Left colon (tissue), 2 donors: ENCODE measurements at regions not wholly inside any gene's neighbourhood (a gene's known extent, or its start where the extent isn't known, plus 50 kb on each side); places are given as distances from the start of the nearest gene placed in this dataset.

ENCODE experiments used
- ATAC-seq: fragments of 200-7000 bp; cut with Tn5 transposase; one replicate; pipeline ENCODE4 v1.9.1; 2020; ENCODE audit warnings: mild to moderate bottlenecking, moderate library complexity
- DNase-seq, 2 donors: peaks; one replicate each; pipeline ENCODE4 v3.0.0-alpha.2; 2020
- intact Hi-C, 2 donors: fragments of 100-400 bp; cut with DNase I in 1 of 2; cut with micrococcal nuclease in 1 of 2; formaldehyde crosslinking; loops; one replicate each; pipeline versions ENCODE4 v1.11.2 to v1.14.0; 2022; cut with DNase I, micrococcal nuclease
- donor health status: DM: no; HTN: no; CAD: no.
- donor health status: DM: yes; HTN: yes; CAD: no.

DNA sequence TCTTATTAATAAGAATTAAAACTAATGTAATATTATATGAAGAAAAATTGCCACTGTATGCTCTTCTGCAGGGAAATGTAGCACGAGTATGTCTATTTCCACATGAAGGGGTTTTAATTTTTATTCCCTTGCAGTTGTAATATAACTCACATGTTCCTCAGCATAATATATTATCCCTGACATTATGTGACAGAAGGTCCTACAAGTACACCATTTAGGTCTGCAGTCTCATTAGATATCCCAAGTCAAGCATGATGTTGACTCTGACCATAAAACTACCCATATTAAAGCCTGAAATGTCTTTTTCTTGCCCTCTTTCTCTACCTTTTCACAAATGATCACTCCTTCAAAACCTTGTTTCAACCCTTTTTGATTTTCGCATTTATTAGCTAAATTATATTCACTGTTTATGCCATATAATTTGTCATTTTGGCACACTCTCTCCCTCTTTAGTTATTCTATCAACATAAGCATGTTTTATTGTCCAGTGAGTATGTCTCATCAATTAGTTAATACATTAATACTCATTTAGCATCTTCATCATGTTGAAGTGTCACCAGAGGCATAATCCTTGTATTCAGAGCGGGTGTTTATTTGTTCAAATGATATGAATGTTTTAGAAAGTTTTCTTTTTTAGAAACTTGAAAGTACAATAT is 532.8 kb downstream of the MAT2B start:
- intact Hi-C loops, result no loop called here
- ATAC-seq, result no peak
- DNase-seq, result no peak

DNA sequence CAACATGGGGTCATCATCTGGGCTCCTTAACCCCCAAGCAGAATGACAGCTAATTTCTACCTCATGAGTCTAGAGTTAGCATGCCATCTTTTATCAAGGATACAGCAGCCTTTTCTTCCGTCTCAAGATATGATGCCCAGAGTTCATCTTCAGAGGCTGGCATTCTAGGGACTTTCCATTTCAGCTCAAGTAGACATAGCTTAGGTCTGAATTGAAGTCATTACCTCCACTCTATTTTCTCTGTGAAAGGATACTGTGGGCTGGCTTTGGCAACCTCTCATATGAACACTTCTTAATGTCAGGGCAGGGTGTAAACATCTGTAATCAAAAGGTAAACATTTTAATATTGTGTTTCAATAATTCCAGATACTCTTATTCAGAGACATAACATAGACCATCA is 535.7 kb downstream of the MAT2B start:
- no peak for DNase-seq
- no peak for ATAC-seq
- intact Hi-C loops, result no loop called here

DNA sequence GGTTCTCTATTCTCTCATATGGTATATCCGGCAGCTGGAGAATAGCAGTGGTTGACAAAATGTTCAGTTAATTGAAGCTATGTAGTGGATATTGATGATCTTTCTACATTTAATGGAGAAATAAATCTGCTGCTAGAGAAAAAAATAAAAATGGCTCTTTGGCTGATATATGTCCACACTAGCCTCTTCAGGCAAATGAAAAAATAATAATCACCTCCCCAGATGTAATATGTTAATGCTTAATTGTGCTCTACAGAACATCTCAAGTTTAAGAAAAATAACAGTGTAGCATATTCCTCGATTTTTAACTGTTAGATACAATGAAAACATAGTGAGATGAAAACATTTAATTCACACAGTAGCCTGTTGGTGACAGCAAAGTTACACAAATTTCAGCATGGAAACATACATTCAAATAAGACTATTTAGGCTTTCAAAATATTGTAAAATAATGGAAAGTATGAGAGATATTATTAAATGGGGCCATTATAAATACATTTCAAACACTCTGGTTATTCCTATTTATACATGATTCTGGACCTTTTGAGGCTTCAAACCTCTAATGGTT is 543.0 kb downstream of the MAT2B start:
- ATAC-seq, result no peak
- intact Hi-C loops, result no loop called here
- no peak for DNase-seq

DNA sequence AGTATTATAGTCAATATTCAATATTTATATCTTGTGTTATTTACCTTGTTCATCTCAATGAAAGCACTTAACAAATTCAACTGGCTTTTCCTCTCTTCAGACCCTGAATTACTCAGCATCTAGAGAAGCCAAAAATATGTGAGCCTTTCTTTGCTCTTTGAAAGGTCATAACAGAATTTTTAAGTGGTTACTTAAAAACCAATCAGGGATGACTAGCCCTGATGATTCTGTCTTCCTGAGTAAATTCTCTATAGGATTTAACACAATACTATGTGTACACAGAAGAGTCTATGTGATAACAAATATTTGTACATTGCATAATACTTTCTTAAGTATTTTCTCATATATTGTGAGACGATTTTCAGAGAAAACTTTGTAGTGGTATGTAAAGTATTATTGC is 546.3 kb downstream of the MAT2B start:
- intact Hi-C loops, result no loop called here
- ATAC-seq (no peak), DNase-seq (no peak)

DNA sequence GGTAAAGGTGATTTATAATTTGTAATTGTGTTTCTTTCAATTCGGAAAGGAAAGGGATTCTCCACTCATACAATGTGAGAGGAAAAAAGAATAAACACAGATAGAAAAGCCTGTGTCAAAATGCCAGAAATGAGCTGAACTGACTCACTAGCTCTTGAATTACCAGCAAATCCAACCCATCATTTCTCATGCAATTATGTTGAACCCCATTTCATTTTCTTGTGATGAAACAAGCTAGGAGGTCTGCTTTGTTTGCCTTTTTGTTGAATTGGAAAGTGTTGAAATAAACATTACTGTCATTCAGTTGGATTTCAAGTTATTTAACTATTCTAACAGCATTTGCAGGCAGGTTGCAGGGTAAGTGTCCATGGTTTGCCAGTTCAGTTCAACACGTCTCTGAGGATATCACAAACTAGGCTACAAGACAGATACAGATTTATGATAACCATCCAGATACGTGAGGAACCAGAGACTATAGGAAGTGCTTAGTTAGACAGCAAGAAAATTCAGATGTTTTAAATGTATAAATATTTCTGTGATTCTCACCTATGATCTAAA is 547.2 kb downstream of the MAT2B start:
- DNase-seq, result no peak

DNA sequence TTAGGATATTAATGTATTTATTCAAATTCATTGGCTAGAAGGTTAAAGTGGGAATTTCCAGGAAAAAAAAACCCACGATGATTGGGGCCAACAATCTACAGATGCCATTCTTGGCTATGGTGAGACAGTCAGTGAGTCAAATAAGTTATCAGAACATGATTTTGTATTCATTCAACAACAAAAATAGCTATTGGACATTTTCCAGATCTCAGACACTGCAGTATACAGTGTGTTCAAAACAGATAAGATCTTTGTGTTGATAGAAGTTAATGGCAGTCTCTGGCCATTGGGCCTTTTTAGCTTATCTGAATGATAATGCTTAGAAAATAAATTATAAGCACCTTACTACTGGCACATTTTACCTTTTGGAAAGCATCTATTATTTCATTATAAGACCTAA is 547.7 kb downstream of the MAT2B start:
- DNase-seq, result no peak
- intact Hi-C loops, result no loop called here
- ATAC-seq, result no peak

More for the DNA sequence above, 547.2 kb downstream of the MAT2B start:
- intact Hi-C loops, result no loop called here
- ATAC-seq, result no peak

DNA sequence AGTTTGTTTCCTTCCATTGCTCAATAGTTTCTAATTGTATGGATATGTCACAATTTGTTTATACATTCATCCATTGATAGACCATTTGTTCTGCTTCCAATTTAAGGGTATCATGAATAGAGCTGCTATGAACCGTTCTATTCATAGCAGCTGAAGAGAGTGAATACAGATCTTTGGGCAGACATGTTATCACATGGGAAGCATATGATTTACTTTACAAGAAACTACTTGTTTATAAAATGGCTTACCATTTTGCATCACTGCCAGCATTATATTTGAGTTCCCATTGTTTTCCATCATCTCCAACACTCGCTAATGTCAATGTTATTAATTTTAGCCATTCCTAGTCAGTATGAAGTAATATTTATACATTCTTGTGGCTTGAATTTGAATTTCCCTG is 549.0 kb downstream of the MAT2B start:
- intact Hi-C loops, result no loop called here
- no peak for DNase-seq
- no peak for ATAC-seq

DNA sequence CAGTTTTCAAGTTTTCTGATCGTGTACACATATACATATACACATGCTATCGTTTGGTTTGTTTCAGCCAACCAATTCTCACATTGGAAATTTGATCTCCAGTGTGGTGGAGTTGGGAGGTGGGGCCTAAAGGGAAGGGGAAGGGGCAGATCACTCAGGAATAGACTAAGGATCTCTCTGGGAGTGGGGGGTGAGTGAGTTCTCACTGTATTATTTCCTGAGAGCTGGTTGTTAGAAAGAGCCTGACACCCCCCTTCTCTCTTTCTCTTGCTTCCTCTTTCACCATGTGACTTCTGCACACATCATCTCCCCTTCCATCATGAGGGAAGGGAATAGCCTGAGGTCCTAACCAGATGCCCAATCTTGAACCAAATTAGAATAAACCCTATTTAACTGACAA is 551.7 kb downstream of the MAT2B start:
- no peak for DNase-seq

DNA sequence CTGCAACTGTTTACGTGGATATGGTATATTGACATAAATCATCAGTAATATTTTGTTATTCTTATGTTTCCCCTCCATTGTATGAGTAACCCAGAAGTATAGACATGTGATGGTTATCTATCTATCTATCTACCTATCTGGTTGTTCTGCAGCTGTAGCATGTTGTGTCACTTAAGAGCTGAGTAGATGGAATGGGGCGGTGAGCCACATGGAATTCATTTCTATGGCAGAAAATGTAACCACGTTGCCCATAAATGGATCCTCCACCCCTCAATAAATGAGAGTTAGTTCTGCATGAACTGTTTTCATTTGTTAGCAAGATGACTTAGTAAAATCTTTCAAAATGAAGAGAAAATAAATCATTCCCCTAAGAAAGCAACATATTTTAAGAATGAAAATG is 553.2 kb downstream of the MAT2B start:
- intact Hi-C loops, result no loop called here
- DNase-seq (no peak), ATAC-seq (no peak)

More for the DNA sequence above, 551.7 kb downstream of the MAT2B start:
- intact Hi-C loops, result no loop called here
- ATAC-seq, result no peak

DNA sequence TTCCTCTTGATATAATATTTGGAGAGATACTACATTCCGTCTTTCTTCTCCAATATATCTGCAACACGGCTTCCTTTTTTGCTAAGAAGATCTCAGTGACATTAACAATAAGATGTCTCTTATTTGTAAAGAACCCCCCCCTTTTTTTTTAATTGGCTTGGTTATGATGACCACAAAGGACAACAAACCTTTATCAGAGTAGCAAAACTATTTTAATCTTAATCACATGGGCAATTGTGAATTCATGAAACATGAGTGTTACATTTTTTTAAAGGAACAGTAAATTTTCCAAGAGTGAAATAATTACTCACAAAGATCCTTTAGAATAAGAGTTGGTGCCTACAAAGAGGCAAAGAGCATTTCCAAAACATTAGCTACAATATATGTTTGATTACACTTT is 554.1 kb downstream of the MAT2B start:
- no peak for ATAC-seq
- no peak for DNase-seq
- intact Hi-C loops, result no loop called here

DNA sequence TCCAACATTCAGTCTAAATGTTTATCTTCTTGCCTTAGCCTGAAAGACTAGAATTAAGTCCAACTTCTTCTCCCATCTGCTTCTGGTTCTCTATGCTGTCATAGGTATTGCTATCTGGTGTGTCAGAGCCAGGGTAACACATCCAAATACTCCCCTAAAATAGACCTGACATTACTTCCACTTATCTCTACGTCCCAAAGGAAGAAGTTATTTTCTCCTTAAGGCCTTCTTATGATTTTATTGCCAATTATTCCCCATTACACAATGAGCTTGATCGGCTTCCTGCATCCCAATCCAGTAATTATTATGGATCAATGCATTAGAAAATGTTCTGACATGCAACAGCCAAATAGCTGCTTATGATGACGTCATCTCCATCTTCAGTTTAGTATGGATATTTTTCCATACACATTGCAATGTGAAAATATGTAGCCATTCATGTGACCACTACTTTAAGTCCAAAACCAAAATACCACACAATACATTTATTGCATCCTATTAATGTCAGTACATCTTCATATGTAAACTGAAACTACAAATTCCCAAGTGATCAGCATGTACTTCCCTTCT is 555.5 kb downstream of the MAT2B start:
- ATAC-seq, result no peak
- no peak for DNase-seq
- intact Hi-C loops, result no loop called here

DNA sequence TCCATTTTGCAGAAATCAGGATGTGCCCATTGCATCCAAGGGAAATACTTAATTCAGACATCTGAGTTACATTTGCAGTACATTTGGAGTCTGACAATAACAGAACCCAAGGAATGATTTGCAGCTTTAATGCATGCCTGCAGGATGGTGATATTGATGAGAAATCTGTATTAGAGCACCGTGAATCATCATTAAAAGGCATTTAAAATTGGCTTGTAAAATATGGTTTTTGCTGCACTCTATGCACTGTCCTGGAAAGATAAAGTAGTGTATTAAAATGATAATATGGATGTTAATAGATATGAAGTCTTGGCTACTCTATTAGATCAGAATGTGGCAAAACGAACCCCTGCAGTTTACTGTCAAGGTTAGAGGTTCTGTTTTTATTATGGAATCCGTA is 556.9 kb downstream of the MAT2B start:
- intact Hi-C loops, result no loop called here
- ATAC-seq, result no peak
- DNase-seq, result no peak

DNA sequence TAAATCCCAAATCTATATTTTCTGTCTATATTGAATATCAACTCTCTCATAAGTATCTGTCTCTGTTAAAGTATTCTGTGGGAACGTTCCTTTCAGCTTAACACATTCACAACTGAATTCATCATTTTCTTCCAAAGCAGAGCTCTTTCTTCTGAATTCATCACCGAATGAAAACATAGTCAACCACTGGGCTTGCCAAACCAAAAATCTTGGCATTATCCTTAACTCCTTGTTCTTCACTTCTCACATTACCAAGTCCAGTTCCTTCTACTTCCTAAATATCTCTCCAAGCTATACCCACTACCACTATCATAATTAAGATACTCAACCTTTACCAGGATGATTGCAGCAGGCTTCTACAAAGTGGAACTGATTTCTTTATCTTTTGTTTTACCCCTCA is 559.8 kb downstream of the MAT2B start:
- DNase-seq (no peak), ATAC-seq (no peak)
- intact Hi-C loops, result no loop called here

DNA sequence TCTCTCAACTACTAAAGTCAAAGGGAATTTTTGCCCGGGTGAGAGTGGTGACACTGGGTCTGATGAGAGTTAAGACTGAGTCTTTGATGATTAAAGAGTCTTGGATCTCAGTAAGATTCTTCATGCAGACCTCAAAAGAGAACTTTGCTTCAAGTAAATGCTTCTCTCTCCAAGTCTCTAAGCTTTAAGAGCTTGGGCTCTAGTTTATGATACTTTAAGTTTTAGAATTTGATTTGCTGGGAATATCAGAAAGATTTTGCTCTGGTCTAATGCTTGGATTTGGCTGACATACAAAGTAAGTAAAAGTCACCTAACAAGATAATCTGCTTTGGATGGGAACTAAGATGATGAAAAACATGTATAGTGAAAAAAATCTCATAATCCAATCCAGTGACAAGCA is 566.3 kb downstream of the MAT2B start:
- ATAC-seq, result no peak
- no peak for DNase-seq
- intact Hi-C loops, result no loop called here

DNA sequence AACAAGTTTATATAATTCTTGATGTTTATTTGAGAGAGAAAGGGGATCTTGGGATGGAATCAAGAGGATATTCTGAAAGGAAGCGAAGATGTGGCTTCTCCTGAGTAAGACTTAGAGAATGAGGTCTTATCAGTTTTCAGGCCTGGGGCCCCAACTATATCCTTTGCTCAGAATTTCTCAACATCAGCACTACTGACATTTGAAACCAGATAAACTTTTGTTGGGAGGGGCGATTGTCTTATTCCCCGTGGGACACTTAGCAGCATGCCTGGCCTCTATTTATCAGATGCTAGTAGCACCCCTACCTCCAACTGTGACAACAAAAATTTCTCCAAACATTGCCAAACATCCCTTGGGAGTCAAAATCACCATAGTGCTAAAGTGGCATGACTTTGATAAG is 567.7 kb downstream of the MAT2B start:
- no peak for ATAC-seq
- no peak for DNase-seq
- intact Hi-C loops, result no loop called here

DNA sequence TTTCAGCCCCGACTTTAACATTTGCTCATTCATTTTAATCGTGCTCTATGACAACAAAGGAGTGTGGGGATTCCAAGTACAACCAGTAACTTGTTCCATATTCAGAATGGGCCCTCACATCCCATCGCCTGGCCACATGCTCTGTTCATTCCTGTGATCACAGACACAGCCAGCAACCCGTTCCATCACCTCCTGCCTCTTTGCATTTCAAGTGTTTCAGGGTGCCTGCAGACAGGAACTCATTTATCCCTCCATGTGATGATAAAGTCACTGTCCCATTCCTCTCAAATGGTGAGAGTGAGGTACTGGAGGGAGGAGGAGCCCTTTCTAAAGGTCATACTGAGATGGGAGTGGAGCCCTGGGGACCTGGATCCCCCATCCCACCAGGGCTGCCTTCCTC is 571.1 kb downstream of the MAT2B start:
- DNase-seq, result no peak
- intact Hi-C loops, result no loop called here
- no peak for ATAC-seq

DNA sequence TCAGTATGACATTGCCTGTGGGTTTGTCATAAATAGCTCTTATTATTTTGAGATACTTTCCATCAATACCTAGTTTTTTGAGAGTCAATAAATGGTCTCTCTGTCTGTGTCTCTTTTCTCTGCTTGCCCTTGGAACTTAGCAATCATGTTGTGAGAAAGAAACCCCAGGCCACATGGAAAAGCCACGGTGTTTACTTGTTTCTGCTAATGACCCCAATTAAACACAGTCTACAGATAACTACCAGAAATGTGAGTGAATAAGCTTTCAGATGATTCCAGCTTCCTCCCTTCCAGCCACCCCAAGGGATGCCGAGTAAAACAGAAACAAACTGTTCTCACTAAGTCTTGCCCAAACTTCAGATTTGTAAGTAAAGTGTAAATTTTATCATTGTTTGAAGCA is 584.9 kb downstream of the MAT2B start:
- DNase-seq, result no peak
- intact Hi-C loops, result no loop called here
- no peak for ATAC-seq

DNA sequence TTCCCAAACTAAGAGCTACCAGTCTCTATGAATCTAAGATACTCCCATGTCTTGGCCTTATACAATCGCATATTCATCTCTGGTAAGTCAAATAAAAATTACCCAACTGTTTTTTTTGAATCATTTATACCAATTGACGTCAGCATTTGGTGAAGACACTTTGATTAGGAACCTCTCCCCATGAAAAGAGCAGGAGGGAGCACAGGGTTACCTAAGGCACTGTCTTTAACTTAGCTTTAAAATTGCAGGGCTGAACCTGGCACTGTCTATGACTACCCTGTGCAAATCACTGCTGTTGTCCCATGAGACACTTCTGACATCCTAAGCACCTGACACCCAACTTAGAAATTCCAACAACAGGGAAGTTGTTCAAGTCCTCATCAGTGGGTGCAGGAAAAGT is 586.4 kb downstream of the MAT2B start:
- ATAC-seq, result no peak
- no peak for DNase-seq
- intact Hi-C loops, result no loop called here

DNA sequence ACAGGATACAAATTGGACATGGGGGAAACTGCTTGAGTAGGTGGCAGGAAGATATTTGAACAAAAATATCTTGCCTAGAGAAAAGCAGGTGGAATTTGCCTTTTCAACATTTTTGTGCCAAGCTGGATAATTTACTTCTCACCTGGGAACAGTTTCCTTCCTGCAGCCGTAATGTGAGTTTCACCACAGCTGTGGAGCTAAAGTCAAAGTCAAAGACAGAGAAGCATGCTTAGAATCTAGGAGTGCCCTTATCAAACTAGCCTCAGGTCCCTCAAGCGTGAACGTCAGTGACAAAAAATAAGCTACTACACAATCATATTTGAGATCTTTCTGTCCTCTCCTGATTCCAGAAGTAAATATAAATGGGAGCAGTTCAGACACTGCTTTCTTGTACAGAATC is 588.9 kb downstream of the MAT2B start:
- intact Hi-C loops, result no loop called here
- ATAC-seq, result no peak

DNA sequence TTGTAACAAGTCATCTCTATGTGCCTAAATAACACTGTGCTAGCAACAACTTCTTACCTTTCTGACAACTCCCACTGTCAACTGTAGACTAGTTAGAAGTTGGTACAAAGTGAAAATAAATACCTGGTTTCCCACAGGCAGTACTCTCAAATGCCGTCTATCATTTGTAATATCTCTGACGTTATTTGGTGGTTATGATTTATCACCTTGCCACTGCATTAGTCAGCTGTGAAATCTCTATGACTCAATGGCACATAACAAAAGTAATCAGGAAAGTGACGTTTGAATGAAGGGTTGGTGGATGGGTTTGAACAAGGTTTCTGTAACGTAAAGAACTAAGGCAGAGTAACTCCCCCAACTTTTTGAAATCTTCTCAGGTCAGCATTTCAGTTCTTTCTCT is 592.3 kb downstream of the MAT2B start:
- ATAC-seq (no peak), DNase-seq (no peak)
- intact Hi-C loops, result no loop called here

More for the DNA sequence above, 588.9 kb downstream of the MAT2B start:
- DNase-seq, result no peak

DNA sequence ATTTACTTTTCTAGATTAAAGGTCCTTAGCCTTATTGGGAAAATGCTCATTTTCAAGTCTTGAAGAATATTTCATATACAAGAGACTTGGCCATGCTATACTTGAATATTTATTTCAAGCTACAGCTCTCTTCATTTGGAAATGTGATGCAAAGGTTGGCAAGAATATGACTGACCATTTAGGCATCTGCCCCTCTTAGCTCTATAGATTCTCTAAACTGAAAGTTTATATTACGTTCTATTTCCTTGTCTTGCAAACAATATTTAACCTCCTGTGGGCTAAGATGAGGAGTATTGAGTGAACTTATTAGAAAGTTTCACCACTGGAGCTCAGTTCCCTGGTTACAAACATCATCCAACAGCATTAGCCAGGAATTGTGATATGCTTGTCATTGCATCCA is 593.1 kb downstream of the MAT2B start:
- ATAC-seq (no peak), DNase-seq (no peak)
- intact Hi-C loops, result no loop called here
